Bronchial epithelial cell (primary cell): ENCODE measurements at regions not wholly inside any gene's neighbourhood (a gene's known extent, or its start where the extent isn't known, plus 50 kb on each side); places are given as distances from the start of the nearest gene placed in this dataset.
"Not testable (repeated sequence)": the region's sequence is repeated elsewhere in the genome, so short reads cannot be mapped to it uniquely, and the experiment has no call there.

Experiments
- DNase-seq: peaks from one replicate; pipeline ENCODE4 v3.0.0-alpha.2; 2010; ENCODE audit warnings: low read depth
- FAIRE-seq: peaks from 2 replicates; lab custom pipeline; 2011; peaks lifted over from hg19 to GRCh38; lab: Jason Lieb, UNC
- H3K27me3 ChIP-seq: 2 replicates; pipeline ENCODE4 v1.5.1; 2011; ENCODE audit warnings: low read length; ENCODE audit not compliant: control insufficient read depth, insufficient read depth
- H3K36me3 ChIP-seq: 2 replicates; pipeline ENCODE4 v1.5.1; 2011; ENCODE audit warnings: low read length; ENCODE audit not compliant: control insufficient read depth, insufficient read depth
- H3K4me3 ChIP-seq: 2 replicates; pipeline ENCODE4 v1.5.1; 2011; ENCODE audit warnings: mild to moderate bottlenecking, low read depth, low read length, control low read depth
- CTCF ChIP-seq: IDR thresholded peaks from 2 replicates; pipeline ENCODE4 v1.5.1; 2011; ENCODE audit warnings: mild to moderate bottlenecking, moderate library complexity, low read length, control low read depth, inconsistent platforms; ENCODE audit not compliant: insufficient read depth, severe bottlenecking

GRCh38 chr5:119694284-119694683 is 64.9 kb downstream of the FAM170A start:
- DNase-seq (no peak), FAIRE-seq (no peak)
- no peak for TF ChIP-seq CTCF
- Histone ChIP-seq H3K4me3 (no peak overlapping the region), H3K27me3 (no peaks in the 10 kb centered on the region), H3K36me3 (no peaks in the 10 kb centered on the region)

GRCh38 chr5:119706049-119706448 is 76.7 kb downstream of the FAM170A start:
- TF ChIP-seq CTCF = no peak
- DNase-seq (no peak), FAIRE-seq (no peak)
- no peaks in the 10 kb centered on the region for H3K36me3 ChIP-seq
- H3K27me3 ChIP-seq = no peaks in the 10 kb centered on the region
- H3K4me3 ChIP-seq = no peak overlapping the region

GRCh38 chr5:119708076-119708790 is 78.9 kb downstream of the FAM170A start:
- H3K36me3 ChIP-seq = no peaks in the 10 kb centered on the region
- no peaks in the 10 kb centered on the region for H3K27me3 ChIP-seq
- DNase-seq (no peak), FAIRE-seq (peak; percentile 84)
- H3K4me3 ChIP-seq = no peak overlapping the region
- TF ChIP-seq CTCF = no peak

- no peak overlapping the region for H3K4me3 ChIP-seq
- DNase-seq (no peak), FAIRE-seq (no peak)
- TF ChIP-seq CTCF = no peak
- no peaks in the 10 kb centered on the region for H3K36me3 ChIP-seq
- H3K27me3 ChIP-seq = no peaks in the 10 kb centered on the region
Observed at GRCh38 chr5:119721775-119722174, 92.4 kb downstream of the FAM170A start.

- DNase-seq = peak; percentile 39
- not testable (repeated sequence) for FAIRE-seq, H3K4me3 ChIP-seq, H3K36me3 ChIP-seq, H3K27me3 ChIP-seq
Observed at GRCh38 chr5:119725291-119725690, 95.9 kb downstream of the FAM170A start.

- FAIRE-seq = no peak
- H3K27me3 ChIP-seq = no peaks in the 10 kb centered on the region
- TF ChIP-seq CTCF = no peak
- no peaks in the 10 kb centered on the region for H3K36me3 ChIP-seq
- no peak overlapping the region for H3K4me3 ChIP-seq
- no peak for DNase-seq
Observed at GRCh38 chr5:119726544-119726943, 97.2 kb downstream of the FAM170A start.
